ENCODE measurements at regions not wholly inside any gene's neighbourhood (a gene's known extent, or its start where the extent isn't known, plus 50 kb on each side); places are given as distances from the start of the nearest gene placed in this dataset.
A peak's percentile ranks its signal among the peaks of the same experiment; 100 is the strongest.

DNA sequence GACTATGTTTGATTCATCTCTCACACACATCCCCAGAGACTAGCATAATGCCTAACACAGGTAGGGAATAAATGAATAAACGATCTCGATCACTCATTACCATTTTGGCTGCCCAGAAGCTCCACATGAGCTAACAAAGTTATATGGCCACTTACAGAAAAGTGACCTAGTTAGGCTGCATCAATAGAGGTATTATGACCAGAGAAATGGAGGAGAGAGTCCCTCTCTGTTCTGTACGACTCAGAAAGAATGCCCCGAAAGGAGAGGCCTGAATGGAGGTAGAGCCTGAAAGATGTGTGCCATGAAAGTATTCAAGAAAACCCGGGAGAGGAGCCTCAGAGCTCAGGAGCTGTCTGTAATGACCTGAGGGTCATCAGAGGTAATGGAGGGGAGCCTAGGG lies 208.2 kb upstream of the GRIK3 start:
- ATAC-seq = no peak

GRCh38 chr1:37243368-37244082 lies 209.2 kb upstream of the GRIK3 start:
- no peak for ATAC-seq

DNA sequence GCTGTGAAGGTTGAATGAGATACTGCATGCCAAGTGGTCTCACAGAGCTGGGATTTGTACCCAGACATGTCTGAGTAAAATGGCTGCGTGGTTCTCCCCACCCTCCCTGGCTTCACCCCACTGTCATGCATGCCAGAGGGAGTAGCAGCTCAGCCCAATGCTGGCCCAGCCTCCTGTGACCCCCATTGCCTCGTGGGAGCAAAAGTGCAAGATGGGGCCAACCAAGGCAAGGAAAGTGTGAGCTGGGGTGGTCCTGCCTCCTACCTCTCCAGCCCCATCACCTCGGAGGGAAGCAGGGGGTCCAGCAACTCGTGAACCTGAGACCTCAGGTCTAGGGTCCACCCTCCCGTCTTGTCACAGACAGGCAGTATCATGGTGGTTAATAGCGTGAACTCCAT lies 209.8 kb upstream of the GRIK3 start:
- no peak for ATAC-seq

GRCh38 chr1:37244815-37245214 lies 210.5 kb upstream of the GRIK3 start:
- no peak for ATAC-seq

DNA sequence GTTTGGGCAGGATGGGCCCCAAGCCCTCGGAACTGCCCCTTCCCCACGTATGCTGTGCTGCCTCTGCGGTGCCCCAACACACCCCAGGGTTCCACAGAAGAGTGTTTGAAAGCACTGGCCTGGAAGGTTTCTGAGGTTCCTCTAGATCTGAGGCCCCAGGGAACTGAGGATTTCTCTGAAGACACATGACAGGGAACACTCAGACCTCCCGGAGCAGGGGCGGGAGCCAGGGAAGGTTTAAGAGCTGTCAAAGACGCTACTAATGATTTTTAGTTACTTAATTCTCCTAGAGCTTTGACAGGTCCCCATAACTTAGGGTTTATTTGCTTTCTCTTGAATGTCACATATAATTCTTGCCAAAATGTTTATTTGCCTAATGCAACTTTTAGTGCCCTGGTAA lies 212.3 kb upstream of the GRIK3 start:
- ATAC-seq = no peak

- ATAC-seq = no peak
Observed at GRCh38 chr1:37250371-37250770, 216.1 kb upstream of the GRIK3 start.

GRCh38 chr1:37255136-37255795 lies 219.1 kb upstream of the ZC3H12A start:
- peak; percentile 39 for ATAC-seq

DNA sequence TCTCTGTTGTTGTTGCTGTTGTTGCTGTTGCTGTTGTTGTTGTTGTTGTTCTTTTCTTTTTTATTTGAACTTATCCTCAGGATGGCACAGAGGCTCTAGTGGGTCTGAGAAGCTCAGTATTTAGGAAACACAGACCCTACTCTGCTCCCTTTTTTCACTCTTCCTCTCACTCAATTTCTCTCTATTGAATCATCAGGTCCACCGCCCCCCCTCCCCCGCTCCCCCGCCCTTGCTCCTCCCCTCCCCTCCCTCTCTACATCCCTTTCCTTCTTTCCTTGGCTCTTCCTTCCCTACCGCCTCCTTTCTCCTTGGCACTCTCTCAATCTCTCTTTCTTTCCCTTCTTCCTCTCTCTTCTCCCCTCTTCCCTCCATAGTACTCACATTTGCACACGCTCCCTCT lies 218.5 kb upstream of the ZC3H12A start:
- no peak for ATAC-seq

DNA sequence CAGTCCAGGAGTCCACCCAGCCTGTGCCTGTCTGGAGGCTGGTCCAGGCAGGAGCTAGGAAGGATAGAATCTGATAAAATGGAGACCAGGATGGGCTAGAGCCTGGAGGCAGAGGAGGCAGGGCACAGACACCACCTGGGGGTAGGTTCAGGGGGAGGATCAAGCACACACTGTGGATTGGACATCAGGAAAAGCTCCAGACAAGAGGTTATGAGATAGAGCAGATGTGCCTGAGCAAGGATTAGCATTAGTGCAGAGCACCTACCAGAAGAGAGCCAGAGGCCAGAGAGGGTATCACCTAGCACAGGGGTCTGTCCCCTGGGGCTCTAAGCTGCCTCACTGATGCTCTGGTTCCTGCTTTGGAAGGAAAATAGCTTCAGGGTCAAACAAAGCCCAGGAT lies 216.7 kb upstream of the ZC3H12A start:
- no peak for ATAC-seq

DNA sequence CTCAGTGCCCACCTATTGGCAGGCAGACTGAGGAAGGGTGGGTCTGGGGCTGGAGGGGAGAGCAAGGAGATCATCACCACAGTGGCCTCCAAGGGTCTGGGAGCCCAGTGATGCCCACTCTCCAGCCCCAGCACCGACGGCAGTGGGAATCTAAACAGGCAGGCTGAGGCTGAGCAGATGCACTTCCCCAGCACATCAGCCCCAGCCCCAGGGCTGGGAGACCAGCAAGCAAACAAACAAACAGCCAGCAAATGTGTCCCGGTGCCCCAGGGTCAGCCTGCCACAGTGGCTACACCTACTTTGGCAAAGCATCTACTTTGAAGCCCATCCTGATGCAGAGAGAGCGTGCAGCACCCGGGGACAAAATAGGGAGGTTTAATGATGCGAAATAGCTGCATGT lies 216.3 kb upstream of the ZC3H12A start:
- no peak for ATAC-seq

DNA sequence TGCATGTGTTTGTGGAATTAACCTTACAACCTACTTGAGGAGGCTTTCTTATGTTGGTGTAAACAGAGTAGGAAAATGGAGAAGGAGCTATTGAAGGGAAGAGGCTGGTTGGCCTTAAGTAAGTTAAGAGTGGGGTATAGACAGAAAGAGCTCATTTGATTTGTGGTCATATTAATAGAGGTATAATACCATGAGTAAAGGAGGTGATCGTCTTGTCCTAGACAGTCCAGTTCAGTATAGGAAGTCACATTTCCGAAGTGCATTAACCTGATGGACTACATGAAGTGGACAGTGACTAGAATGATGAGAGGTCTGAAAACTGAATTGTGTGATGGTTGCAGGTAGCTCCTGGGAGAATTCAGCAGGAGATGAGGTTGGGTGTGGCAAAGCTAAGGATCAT lies 215.4 kb upstream of the ZC3H12A start:
- ATAC-seq = no peak

GRCh38 chr1:37261129-37261528 lies 213.3 kb upstream of the ZC3H12A start:
- ATAC-seq = no peak

DNA sequence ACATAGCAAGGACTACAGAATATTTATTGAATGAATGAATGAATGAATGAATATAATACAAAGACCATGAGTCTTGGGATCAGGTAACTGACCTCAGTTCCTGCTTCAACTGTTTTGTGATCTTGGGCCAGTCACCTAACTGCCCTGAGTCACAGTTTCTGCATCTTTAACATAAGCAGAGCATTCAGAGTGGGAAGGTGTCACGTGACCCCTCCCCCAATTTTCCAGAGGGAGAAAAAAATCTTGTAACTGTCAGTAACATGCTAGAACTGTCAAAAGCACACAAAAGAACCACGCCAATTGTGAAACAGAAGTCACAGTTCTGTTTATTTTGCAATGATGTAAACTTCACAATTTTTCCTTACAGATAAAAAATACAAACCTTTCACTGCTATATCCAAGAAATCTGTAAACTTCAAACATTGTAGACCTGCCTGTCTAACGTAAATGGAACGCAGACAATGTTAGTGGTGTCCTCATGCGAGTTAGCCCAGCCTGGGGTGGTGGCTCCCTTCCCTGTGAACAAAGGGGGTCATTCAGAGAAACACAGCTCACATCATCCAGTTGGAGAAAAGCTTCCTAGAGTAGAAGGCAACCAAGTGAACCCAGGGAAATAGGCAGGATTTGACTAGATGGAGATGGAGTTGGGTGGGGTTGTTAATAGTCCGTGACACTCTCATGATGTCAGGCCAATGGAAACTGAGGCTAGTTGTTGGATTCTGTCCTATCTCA lies 211.8 kb upstream of the ZC3H12A start:
- ATAC-seq = no peak

GRCh38 chr1:37265156-37265555 lies 209.2 kb upstream of the ZC3H12A start:
- no peak for ATAC-seq

- no peak for ATAC-seq
Observed at GRCh38 chr1:37265786-37266667, 208.4 kb upstream of the ZC3H12A start.

DNA sequence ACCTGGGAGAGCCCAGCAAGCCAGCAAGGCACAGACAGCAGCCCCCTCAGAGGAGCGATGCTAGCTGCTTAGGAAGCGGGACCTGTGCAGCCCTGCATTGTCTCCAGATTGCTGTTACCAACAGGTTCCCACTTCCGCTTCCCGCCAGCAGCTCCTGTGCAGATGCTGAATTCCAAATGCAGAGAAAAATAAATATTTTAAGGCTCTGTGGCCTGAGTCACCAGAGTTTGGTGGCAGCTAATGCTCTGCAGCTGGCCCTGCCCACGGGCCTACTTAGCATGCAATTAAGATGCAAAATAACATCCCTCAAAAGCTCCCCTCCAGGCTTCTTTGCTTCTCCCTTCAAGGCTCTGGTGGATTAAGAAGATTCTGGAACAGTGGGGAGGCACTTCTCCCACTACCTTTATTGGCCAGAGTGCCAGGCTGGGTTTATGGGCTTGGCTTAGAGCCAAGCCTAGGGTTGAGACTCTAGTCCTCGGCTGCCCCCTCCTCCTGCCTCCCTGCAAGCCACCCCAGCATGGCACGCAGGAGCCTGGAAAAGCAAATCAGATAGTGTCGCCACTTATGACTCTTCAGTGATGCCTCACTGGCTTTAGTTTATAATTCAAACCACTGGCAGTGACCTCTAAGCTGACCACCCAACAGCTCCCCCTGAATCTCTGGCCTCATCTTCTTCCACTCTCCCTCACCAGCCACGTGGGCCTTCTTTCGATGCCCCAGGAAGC lies 207.1 kb upstream of the ZC3H12A start:
- ATAC-seq = no peak

DNA sequence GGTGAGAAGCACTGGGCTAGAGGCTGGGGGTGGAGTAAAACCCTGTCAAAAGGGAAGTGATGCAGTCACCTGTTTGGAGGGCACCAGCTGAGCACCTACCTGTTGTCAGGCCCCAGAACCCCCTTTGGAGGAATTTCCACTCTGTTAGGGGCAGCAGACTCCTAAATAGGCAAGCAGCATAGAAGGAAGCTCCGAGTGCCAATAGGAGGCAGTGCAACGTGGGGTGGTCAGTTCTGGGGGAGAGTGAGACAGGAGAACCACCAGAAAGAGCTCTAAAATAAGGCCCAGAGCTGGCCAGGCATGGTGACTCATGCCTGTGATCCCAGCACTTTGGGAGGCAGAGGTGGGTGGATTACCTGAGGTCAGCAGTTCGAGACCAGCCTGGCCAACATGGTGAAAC lies 203.7 kb upstream of the ZC3H12A start:
- no peak for ATAC-seq

GRCh38 chr1:37272626-37273025 lies 201.8 kb upstream of the ZC3H12A start:
- ATAC-seq = no peak

DNA sequence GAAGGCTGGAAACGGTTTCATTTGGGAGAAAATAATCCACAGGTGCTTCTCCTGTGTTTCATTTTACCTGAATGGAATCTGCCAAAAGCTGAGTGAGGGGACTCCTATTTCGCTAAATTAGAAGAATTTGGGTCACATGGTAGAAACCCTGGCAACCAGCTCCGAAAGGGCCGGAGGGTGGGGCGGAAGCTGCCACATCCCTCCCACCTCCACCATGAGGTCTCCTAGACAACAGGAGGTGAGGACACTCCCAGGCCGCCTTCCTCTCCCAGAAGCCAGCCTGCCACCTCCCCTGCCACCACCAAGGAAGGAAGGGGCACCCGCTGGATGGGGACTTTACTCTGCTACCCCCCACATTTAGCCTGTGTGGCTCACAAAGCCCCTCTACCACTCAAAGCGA lies 199.9 kb upstream of the ZC3H12A start:
- ATAC-seq = no peak

DNA sequence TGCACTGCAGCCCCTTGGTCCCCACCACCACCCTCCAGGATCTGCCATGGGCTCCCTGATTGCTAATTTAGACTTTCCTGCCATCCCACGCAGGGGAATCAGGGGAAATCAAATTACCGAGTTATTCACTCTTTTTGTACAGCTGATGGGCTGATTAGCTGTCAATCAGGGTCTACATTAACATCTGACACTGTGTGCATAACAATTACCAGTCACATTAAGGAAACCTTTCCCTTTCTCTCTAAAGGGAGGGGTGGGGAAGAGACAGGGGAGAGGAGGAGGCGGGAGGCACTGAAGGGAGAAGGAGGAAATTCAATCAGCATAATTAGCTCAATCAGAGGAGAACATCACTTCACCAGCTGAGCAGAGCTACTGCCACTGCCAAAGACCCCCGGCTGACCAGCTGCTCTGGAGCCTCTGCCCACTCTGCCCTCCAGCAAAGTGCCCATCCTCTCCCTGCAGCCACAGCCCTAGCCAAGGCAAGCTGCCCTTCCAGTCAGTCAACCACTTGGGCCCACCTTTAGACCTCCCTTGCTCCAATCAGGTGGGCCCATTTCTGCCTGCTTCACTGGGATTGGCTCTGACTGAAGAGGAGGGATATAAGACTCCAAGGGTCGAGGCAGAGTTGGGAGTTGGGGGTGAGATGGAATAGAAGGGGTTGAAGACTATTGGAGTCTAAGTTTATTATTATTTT lies 199.3 kb upstream of the ZC3H12A start:
- no peak for ATAC-seq

DNA sequence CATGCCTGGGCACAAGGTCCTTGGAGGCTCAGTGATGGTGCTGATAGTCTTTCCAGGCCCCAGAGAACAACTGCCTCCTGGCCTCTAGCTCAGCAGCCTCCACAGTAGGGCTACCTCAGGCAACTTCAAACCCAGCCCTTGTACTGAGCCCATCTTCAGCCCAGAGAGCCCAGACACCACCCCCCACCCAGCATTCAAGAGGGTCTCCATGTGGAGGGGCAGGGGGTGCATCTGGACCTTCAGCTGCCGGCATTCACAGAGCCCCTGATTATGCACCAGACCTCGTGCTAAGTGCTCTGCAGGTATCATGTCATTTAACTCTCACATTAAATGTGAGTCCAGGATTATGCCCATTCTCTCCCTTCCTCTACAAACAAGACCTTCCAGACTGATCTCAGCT lies 197.0 kb upstream of the ZC3H12A start:
- ATAC-seq = no peak

GRCh38 chr1:37281354-37281753 lies 193.0 kb upstream of the ZC3H12A start:
- no peak for ATAC-seq

All from esophagus mucosa (tissue), 1 donor.